ENCODE measurements at regions not wholly inside any gene's neighbourhood (a gene's known extent, or its start where the extent isn't known, plus 50 kb on each side); places are given as distances from the start of the nearest gene placed in this dataset.

- no peak for DNase-seq (ENCODE audit: low read depth, low spot score)
- no peak overlapping the region for H3K27ac ChIP-seq (ENCODE audit: low read length)
- no peaks in the 10 kb centered on the region for H3K9me3 ChIP-seq (ENCODE audit: control insufficient read depth, insufficient read depth, low read length)
- no peak overlapping the region for H3K4me3 ChIP-seq (ENCODE audit: low read length)
- WGBS (ENCODE audit: insufficient coverage, insufficient read length), result no CpG with 5 or more reads among the region's 4 CpGs
- H3K27me3 ChIP-seq (ENCODE audit: control insufficient read depth, insufficient read depth, low read length), result no peaks in the 10 kb centered on the region
- H3K4me1 ChIP-seq (ENCODE audit: control insufficient read depth, insufficient read depth, low read length), result no peaks in the 10 kb centered on the region
- no peaks in the 10 kb centered on the region; the same call in 1 of the 2 replicates for H3K36me3 ChIP-seq (ENCODE audit: control insufficient read depth, insufficient read depth, low read length)
These were observed 238.7 kb downstream of the TFCP2L1 start for GRCh38 chr2:121046335-121046734.

DNA sequence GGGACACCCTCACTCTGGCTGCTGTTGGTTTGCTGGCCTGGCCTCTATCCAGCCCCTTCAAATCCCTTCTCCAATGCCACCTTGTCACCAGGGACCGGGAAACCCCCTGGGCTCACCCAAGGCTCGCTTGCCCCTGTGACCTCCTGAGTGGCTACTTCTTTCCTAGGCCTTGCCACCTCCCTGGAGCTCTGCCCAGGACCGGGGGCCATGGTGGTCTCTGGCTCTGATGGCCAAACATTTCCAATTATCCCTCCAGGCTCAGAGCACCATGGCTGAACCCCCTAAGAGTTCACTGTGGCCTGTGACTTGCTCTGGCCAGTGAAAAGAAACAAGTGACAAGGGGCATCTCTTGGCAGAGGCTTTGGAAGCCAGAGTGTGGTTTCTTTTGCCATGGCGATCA lies 237.6 kb downstream of the TFCP2L1 start:
- no CpG with 5 or more reads among the region's 4 CpGs for WGBS (ENCODE audit: insufficient coverage, insufficient read length)
- DNase-seq (ENCODE audit: low read depth, low spot score), result no peak
- H3K4me1 ChIP-seq (ENCODE audit: control insufficient read depth, insufficient read depth, low read length), result no peaks in the 10 kb centered on the region
- no peaks in the 10 kb centered on the region for H3K9me3 ChIP-seq (ENCODE audit: control insufficient read depth, insufficient read depth, low read length)
- H3K27ac ChIP-seq (ENCODE audit: low read length), result no peak overlapping the region
- H3K4me3 ChIP-seq (ENCODE audit: low read length), result no peak overlapping the region
- H3K27me3 ChIP-seq (ENCODE audit: control insufficient read depth, insufficient read depth, low read length), result no peaks in the 10 kb centered on the region
- H3K36me3 ChIP-seq (ENCODE audit: control insufficient read depth, insufficient read depth, low read length), result no peaks in the 10 kb centered on the region; the same call in 1 of the 2 replicates

DNA sequence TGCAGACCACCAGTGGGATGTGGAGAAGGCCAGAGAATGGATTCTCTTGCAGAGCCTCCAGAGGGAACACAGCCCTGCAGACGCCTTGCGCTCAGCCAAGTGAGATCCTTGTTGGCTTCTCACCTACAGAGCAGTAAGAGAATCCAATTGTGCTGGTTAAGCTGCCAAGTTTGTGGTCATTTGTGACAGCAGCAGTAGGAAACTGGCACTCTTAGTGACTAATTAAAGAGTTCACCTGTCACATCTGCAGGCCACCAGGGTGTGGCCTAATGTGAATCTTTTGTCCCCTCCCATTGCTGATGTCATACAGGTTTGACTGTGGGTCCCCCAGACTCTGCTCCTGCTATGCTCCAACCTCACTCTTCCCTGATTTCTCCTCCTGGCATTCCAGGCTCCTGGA lies 235.9 kb downstream of the TFCP2L1 start:
- Histone ChIP-seq H3K9me3 (ENCODE audit: control insufficient read depth, insufficient read depth, low read length) (no peaks in the 10 kb centered on the region), H3K4me1 (ENCODE audit: control insufficient read depth, insufficient read depth, low read length) (no peaks in the 10 kb centered on the region), H3K4me3 (ENCODE audit: low read length) (no peak overlapping the region), H3K36me3 (ENCODE audit: control insufficient read depth, insufficient read depth, low read length) (no peaks in the 10 kb centered on the region), H3K27me3 (ENCODE audit: control insufficient read depth, insufficient read depth, low read length) (no peaks in the 10 kb centered on the region), H3K27ac (ENCODE audit: low read length) (no peak overlapping the region)
- no peak for DNase-seq (ENCODE audit: low read depth, low spot score)
- no CpG with 5 or more reads among the region's 2 CpGs for WGBS (ENCODE audit: insufficient coverage, insufficient read length)

GRCh38 chr2:121049950-121050585 lies 234.9 kb downstream of the TFCP2L1 start:
- no peaks in the 10 kb centered on the region for H3K36me3 ChIP-seq (ENCODE audit: control insufficient read depth, insufficient read depth, low read length)

DNA sequence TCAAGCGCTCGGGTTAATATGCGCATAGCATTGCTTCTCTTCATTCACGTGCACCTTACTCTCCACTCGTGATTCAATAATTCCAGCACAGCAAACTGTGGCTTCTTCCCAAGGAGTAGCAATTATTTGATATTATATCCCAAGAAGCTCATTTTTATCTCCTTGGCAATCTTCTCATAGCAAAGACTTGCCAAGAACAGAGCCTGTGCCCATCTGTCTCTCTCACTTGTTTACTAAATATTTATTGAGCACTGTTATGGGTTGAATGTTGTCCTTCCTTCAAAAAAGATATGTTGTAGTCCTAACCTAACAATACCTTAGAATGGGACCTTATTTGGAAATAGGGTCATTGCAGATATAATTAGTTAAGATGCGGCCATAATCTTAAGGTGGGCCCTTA lies 233.7 kb downstream of the TFCP2L1 start:
- no peaks in the 10 kb centered on the region for H3K4me1 ChIP-seq (ENCODE audit: control insufficient read depth, insufficient read depth, low read length)
- H3K9me3 ChIP-seq (ENCODE audit: control insufficient read depth, insufficient read depth, low read length), result no peaks in the 10 kb centered on the region
- H3K36me3 ChIP-seq (ENCODE audit: control insufficient read depth, insufficient read depth, low read length), result no peaks in the 10 kb centered on the region
- H3K27ac ChIP-seq (ENCODE audit: low read length), result no peak overlapping the region
- H3K4me3 ChIP-seq (ENCODE audit: low read length), result no peak overlapping the region
- no CpG with 5 or more reads among the region's 6 CpGs for WGBS (ENCODE audit: insufficient coverage, insufficient read length)
- no peaks in the 10 kb centered on the region; the same call in 1 of the 2 replicates for H3K27me3 ChIP-seq (ENCODE audit: control insufficient read depth, insufficient read depth, low read length)
- no peak for DNase-seq (ENCODE audit: low read depth, low spot score)

More at GRCh38 chr2:121049950-121050585, 234.9 kb downstream of the TFCP2L1 start:
- no peak overlapping the region for H3K27ac ChIP-seq (ENCODE audit: low read length)
- WGBS (ENCODE audit: insufficient coverage, insufficient read length), result no CpG with 5 or more reads among the region's 11 CpGs
- no peak for DNase-seq (ENCODE audit: low read depth, low spot score)
- H3K27me3 ChIP-seq (ENCODE audit: control insufficient read depth, insufficient read depth, low read length), result no peaks in the 10 kb centered on the region; the same call in 1 of the 2 replicates
- no peak overlapping the region for H3K4me3 ChIP-seq (ENCODE audit: low read length)
- H3K9me3 ChIP-seq (ENCODE audit: control insufficient read depth, insufficient read depth, low read length), result no peaks in the 10 kb centered on the region
- H3K4me1 ChIP-seq (ENCODE audit: control insufficient read depth, insufficient read depth, low read length), result no peaks in the 10 kb centered on the region

GRCh38 chr2:121052023-121052422 lies 233.0 kb downstream of the TFCP2L1 start:
- no CpG with 5 or more reads among the region's 11 CpGs for WGBS (ENCODE audit: insufficient coverage, insufficient read length)
- no peak for DNase-seq (ENCODE audit: low read depth, low spot score)
- no peaks in the 10 kb centered on the region for H3K36me3 ChIP-seq (ENCODE audit: control insufficient read depth, insufficient read depth, low read length)

GRCh38 chr2:121052521-121052920 lies 232.5 kb downstream of the TFCP2L1 start:
- Histone ChIP-seq H3K27ac (ENCODE audit: low read length) (no peak overlapping the region), H3K4me3 (ENCODE audit: low read length) (no peak overlapping the region), H3K9me3 (ENCODE audit: control insufficient read depth, insufficient read depth, low read length) (no peaks in the 10 kb centered on the region), H3K36me3 (ENCODE audit: control insufficient read depth, insufficient read depth, low read length) (no peaks in the 10 kb centered on the region), H3K4me1 (ENCODE audit: control insufficient read depth, insufficient read depth, low read length) (no peaks in the 10 kb centered on the region), H3K27me3 (ENCODE audit: control insufficient read depth, insufficient read depth, low read length) (no peaks in the 10 kb centered on the region; the same call in 1 of the 2 replicates)
- no CpG with 5 or more reads among the region's 6 CpGs for WGBS (ENCODE audit: insufficient coverage, insufficient read length)
- no peak for DNase-seq (ENCODE audit: low read depth, low spot score)

More at GRCh38 chr2:121052023-121052422, 233.0 kb downstream of the TFCP2L1 start:
- Histone ChIP-seq H3K4me1 (ENCODE audit: control insufficient read depth, insufficient read depth, low read length) (no peaks in the 10 kb centered on the region), H3K27ac (ENCODE audit: low read length) (no peak overlapping the region), H3K4me3 (ENCODE audit: low read length) (no peak overlapping the region), H3K9me3 (ENCODE audit: control insufficient read depth, insufficient read depth, low read length) (no peaks in the 10 kb centered on the region), H3K27me3 (ENCODE audit: control insufficient read depth, insufficient read depth, low read length) (no peaks in the 10 kb centered on the region; the same call in 1 of the 2 replicates)

DNA sequence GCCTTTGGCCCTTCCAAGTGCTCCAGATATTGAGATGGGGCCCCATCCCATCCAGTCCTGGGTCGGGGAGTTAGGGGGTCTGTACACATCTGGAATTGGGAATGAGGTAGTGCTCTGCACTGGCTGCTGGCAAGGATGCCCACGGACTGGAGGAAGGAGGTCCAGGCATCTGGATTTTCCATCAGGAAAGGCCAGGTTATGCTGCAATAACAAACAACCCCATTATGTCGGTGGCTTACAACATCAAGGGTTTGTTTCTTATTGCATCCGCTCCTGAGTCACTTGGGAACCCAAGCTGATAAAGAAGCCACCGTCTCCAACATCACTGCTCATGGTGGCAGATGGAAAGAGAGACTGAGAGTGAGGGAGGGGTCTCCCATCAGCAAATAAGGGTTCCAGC lies 229.9 kb downstream of the TFCP2L1 start:
- DNase-seq (ENCODE audit: low read depth, low spot score), result no peak
- Histone ChIP-seq H3K27me3 (ENCODE audit: control insufficient read depth, insufficient read depth, low read length) (no peaks in the 10 kb centered on the region; the same call in 1 of the 2 replicates), H3K36me3 (ENCODE audit: control insufficient read depth, insufficient read depth, low read length) (no peaks in the 10 kb centered on the region), H3K4me3 (ENCODE audit: low read length) (no peak overlapping the region), H3K9me3 (ENCODE audit: control insufficient read depth, insufficient read depth, low read length) (no peaks in the 10 kb centered on the region), H3K27ac (ENCODE audit: low read length) (no peak overlapping the region), H3K4me1 (ENCODE audit: control insufficient read depth, insufficient read depth, low read length) (no peaks in the 10 kb centered on the region)
- no CpG with 5 or more reads among the region's 5 CpGs for WGBS (ENCODE audit: insufficient coverage, insufficient read length)

GRCh38 chr2:121055501-121055900 lies 229.5 kb downstream of the TFCP2L1 start:
- H3K9me3 ChIP-seq (ENCODE audit: control insufficient read depth, insufficient read depth, low read length), result no peaks in the 10 kb centered on the region
- no peak overlapping the region for H3K4me3 ChIP-seq (ENCODE audit: low read length)
- no CpG with 5 or more reads among the region's 4 CpGs for WGBS (ENCODE audit: insufficient coverage, insufficient read length)
- no peak for DNase-seq (ENCODE audit: low read depth, low spot score)
- no peaks in the 10 kb centered on the region; the same call in 1 of the 2 replicates for H3K27me3 ChIP-seq (ENCODE audit: control insufficient read depth, insufficient read depth, low read length)
- no peaks in the 10 kb centered on the region for H3K4me1 ChIP-seq (ENCODE audit: control insufficient read depth, insufficient read depth, low read length)
- no peak overlapping the region for H3K27ac ChIP-seq (ENCODE audit: low read length)
- no peaks in the 10 kb centered on the region for H3K36me3 ChIP-seq (ENCODE audit: control insufficient read depth, insufficient read depth, low read length)

DNA sequence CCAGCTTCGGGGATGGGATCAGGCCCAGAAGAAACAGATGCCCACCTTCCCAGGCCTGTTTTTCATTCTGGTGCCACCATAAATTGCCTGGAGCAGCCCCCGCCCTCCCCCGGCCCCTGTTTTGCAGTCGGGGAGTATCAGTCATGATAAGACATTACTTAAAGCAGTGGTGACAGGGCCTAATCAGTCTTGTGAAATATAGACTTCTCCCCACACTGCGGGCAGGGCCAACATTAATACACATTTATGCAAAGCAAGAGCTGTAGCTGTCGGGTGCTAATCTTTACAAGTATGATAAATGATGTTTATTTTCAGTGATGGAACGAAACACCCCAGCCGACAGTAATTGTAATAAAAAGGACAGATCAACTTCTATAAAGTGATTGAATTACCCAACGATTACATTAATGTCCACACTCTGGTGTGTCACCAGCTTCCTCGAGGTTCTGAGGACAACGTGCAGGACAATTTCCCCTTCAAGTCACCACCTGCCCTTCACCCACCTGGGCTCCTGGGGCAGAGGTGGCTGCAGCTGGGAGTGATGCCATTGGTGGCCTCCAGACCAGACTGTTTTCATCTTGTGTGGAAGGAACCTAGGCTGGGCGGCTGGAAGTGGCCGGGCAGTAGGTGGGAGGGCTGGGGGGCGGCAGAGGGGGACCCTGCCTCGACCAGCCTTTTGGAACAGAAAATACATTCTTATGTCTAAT lies 226.0 kb downstream of the TFCP2L1 start:
- Histone ChIP-seq H3K27me3 (ENCODE audit: control insufficient read depth, insufficient read depth, low read length) (no peaks in the 10 kb centered on the region; the same call in 1 of the 2 replicates), H3K9me3 (ENCODE audit: control insufficient read depth, insufficient read depth, low read length) (no peaks in the 10 kb centered on the region), H3K4me3 (ENCODE audit: low read length) (no peak overlapping the region), H3K27ac (ENCODE audit: low read length) (no peak overlapping the region), H3K36me3 (ENCODE audit: control insufficient read depth, insufficient read depth, low read length) (no peaks in the 10 kb centered on the region), H3K4me1 (ENCODE audit: control insufficient read depth, insufficient read depth, low read length) (peaks cover 2% of the 10 kb centered on the region; the same call in 1 of the 2 replicates)
- no CpG with 5 or more reads among the region's 15 CpGs for WGBS (ENCODE audit: insufficient coverage, insufficient read length)
- no peak for DNase-seq (ENCODE audit: low read depth, low spot score)

Data from iPS DF 6.9 (cell line).